AG09309 (cell line): ENCODE measurements at regions not wholly inside any gene's neighbourhood (a gene's known extent, or its start where the extent isn't known, plus 50 kb on each side); places are given as distances from the start of the nearest gene placed in this dataset.
"Not testable (repeated sequence)": the region's sequence is repeated elsewhere in the genome, so short reads cannot be mapped to it uniquely, and the experiment has no call there.

Source experiments
- DNase-seq: peaks from one replicate; pipeline ENCODE4 v3.0.0-alpha.2; 2010; ENCODE audit warnings: low read depth
- H3K4me3 ChIP-seq: 2 replicates; pipeline ENCODE4 v1.5.1; 2011; ENCODE audit warnings: mild to moderate bottlenecking, low read depth, low read length, moderate library complexity; ENCODE audit not compliant: control insufficient read depth
- TF ChIP-seq, protein P1 (sequence below): IDR thresholded peaks from 2 replicates; pipeline ENCODE4 v1.5.1; 2011; ENCODE audit warnings: mild to moderate bottlenecking, low read depth, low read length, inconsistent platforms; ENCODE audit not compliant: insufficient read depth, control insufficient read depth; ENCODE audit errors: missing control alignments

GRCh38 chr1:186762653-186763052 lies 66.1 kb upstream of the PLA2G4A start:
- DNase-seq = no peak
- TF ChIP-seq, protein P1, sequence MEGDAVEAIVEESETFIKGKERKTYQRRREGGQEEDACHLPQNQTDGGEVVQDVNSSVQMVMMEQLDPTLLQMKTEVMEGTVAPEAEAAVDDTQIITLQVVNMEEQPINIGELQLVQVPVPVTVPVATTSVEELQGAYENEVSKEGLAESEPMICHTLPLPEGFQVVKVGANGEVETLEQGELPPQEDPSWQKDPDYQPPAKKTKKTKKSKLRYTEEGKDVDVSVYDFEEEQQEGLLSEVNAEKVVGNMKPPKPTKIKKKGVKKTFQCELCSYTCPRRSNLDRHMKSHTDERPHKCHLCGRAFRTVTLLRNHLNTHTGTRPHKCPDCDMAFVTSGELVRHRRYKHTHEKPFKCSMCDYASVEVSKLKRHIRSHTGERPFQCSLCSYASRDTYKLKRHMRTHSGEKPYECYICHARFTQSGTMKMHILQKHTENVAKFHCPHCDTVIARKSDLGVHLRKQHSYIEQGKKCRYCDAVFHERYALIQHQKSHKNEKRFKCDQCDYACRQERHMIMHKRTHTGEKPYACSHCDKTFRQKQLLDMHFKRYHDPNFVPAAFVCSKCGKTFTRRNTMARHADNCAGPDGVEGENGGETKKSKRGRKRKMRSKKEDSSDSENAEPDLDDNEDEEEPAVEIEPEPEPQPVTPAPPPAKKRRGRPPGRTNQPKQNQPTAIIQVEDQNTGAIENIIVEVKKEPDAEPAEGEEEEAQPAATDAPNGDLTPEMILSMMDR = no peak

DNA sequence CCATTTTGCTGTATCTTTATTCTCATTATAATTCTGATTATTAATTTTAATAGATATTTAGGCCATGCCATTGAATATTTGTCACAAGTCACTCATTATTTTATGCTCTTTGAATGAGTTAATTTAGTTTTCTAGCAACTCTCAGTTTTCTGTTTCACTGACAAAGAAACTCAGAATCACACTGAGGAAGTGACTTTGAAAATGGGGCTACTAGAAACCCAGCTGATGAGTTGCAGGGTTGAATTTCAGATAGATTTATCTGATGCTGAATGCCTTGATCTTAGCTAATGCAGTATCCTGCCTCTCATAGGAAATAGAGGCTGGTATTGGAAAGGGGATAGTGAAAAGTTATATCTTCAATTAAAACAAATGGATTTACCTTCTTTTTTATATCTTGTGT lies 67.4 kb upstream of the PLA2G4A start:
- TF ChIP-seq, protein P1 = no peak

More at GRCh38 chr1:186762653-186763052, 66.1 kb upstream of the PLA2G4A start:
- H3K4me3 ChIP-seq = no peak overlapping the region

DNA sequence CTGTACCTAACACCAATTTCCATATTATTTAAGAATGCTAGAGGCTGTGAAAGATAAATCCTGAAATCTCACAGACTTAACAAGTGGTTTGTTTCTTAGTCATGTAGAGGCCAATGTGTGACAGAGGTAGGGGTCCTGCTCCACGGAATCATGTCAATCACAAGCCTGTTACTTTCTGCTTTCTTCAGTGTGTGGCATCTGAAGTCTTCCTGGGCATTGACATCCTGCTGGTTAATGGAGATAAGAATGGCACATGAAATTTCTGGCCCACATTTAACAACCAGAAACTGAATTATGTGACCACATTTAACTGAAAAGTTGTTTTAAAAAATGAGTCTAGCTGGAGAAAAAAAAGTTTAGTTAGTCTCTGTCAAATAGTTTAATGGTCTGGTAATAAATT lies 68.3 kb upstream of the PLA2G4A start:
- DNase-seq = no peak
- no peak overlapping the region for H3K4me3 ChIP-seq
- TF ChIP-seq, protein P1 = no peak

More for the DNA sequence above, 67.4 kb upstream of the PLA2G4A start:
- no peak for DNase-seq
- no peak overlapping the region for H3K4me3 ChIP-seq

DNA sequence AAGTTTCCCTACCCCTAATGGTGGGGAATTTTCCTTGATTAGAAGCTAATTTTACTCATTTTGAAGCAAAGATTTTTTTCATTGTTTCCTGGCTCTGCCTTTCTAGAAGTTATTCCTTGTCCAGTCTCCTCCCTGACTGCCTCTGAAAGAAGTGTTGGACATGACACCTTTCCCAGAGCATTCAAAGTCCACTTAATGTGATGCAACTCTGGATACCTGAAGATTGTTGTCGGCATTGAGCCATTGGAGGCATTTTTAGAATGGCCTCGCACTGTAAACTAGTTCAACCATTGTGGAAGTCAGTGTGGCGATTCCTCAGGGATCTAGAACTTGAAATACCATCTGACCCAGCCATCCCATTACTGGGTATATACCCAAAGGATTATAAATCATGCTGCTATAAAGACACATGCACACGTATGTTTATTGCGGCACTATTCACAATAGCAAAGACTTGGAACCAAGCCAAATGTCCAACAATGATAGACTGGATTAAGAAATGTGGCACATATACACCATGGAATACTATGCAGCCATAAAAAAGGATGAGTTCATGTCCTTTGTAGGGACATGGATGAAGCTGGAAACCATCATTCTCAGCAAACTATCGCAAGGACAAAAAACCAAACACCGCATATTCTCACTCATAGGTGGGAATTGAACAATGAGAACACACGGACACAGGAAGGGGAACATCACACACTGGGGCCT lies 69.7 kb upstream of the PLA2G4A start:
- not testable (repeated sequence) for DNase-seq, H3K4me3 ChIP-seq

DNA sequence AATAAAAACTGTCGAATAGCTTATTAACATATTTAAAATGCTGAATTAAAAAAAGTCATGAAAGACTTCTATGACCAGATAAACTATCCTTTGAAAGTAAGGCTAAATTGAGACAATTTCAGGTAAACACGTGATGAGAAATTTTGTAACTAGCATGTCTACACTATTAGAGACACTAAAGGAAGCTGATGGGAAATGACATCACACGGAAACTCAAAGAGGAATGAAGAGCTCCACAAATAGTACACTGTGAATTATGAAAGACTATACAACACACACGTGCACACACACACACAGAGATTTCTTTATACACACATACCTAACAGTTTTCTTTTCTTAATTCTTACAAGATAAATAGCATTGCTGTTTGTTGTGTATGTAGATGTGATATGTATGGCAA lies 70.9 kb upstream of the PLA2G4A start:
- DNase-seq = no peak
- TF ChIP-seq, protein P1 = no peak
- H3K4me3 ChIP-seq = no peak overlapping the region

- no peak overlapping the region for H3K4me3 ChIP-seq
- DNase-seq = no peak
- TF ChIP-seq, protein P1 = no peak
Observed at GRCh38 chr1:186754542-186755145, 74.1 kb upstream of the PLA2G4A start.

DNA sequence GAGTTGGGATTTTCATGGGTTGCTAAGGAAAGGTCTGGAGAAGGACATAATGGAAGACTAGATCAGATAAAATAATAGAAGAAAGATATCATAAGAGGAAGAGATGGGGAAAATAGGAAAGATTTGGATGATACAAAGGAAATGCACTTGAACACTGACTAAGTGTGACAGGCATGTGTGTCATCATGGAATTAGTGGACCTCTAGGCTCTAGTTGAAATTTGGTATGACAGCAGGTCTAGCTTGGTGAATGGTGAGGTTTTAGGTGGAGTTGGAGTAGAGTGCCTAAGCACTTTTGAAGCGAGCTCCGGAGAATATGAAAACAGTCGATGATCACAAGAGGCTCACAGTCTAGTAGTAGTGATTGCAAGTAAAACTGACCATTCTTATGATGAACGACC lies 73.0 kb upstream of the PTGS2 start:
- DNase-seq = no peak

More for the DNA sequence above, 73.0 kb upstream of the PTGS2 start:
- TF ChIP-seq, protein P1 = no peak
- H3K4me3 ChIP-seq = no peak overlapping the region
